ENCODE measurements at regions not wholly inside any gene's neighbourhood (a gene's known extent, or its start where the extent isn't known, plus 50 kb on each side); places are given as distances from the start of the nearest gene placed in this dataset.

GRCh38 chr9:7415836-7416235, 383.7 kb downstream of the DMAC1 start:
- Mint-ChIP-seq H3K4me1 (ENCODE audit: low read depth) (no peaks in the 10 kb centered on the region), H3K27me3 (ENCODE audit: low read depth) (no peaks in the 10 kb centered on the region), H3K9me3 (ENCODE audit: low read depth) (peaks cover 30% of the 10 kb centered on the region), H3K4me3 (ENCODE audit: unreplicated experiment) (no peak overlapping the region), H3K36me3 (ENCODE audit: low read depth) (no peaks in the 10 kb centered on the region), H3K27ac (ENCODE audit: unreplicated experiment) (no peak overlapping the region)
- TF ChIP-seq CTCF (IDR thresholded peaks at IDR 0.05): no peak
- DNase-seq (ENCODE audit: low spot score): no peak

DNA sequence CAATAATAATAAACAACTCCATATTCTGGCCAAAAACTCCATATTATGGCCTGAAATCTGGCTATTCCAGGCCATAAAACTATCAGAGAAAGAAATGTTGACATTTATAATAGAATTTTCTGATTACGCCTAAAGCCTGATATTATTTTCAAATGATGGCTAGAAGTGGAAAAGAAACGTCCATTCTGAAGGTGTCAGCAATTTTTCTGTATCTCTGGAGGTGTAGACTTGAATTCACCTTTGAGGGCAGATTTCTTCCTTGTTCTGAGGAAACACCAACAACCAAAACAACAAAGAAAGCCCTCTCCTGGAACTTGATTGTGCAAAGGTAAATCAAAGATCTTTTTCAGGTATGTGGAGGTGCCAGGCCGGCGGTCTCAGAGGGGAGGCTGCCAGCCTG, 390.7 kb downstream of the DMAC1 start:
- Mint-ChIP-seq H3K27me3 (ENCODE audit: low read depth) (peaks cover 13% of the 10 kb centered on the region), H3K27ac (ENCODE audit: unreplicated experiment) (no peak overlapping the region), H3K4me1 (ENCODE audit: low read depth) (peaks cover 6% of the 10 kb centered on the region), H3K9me3 (ENCODE audit: low read depth) (peaks cover 16% of the 10 kb centered on the region), H3K4me3 (ENCODE audit: unreplicated experiment) (no peak overlapping the region), H3K36me3 (ENCODE audit: low read depth) (no peaks in the 10 kb centered on the region)
- no peak for DNase-seq (ENCODE audit: low spot score)
- TF ChIP-seq CTCF (IDR thresholded peaks at IDR 0.05): no peak

GRCh38 chr9:7407246-7407645, 392.3 kb downstream of the DMAC1 start:
- Mint-ChIP-seq H3K27me3 (ENCODE audit: low read depth) (peaks cover 13% of the 10 kb centered on the region), H3K4me1 (ENCODE audit: low read depth) (peaks cover 6% of the 10 kb centered on the region), H3K4me3 (ENCODE audit: unreplicated experiment) (no peak overlapping the region), H3K36me3 (ENCODE audit: low read depth) (no peaks in the 10 kb centered on the region), H3K9me3 (ENCODE audit: low read depth) (peaks cover 10% of the 10 kb centered on the region), H3K27ac (ENCODE audit: unreplicated experiment) (no peak overlapping the region)
- no peak for TF ChIP-seq CTCF (IDR thresholded peaks at IDR 0.05)
- no peak for DNase-seq (ENCODE audit: low spot score)

- DNase-seq (ENCODE audit: low spot score): no peak
- Mint-ChIP-seq H3K4me3 (ENCODE audit: unreplicated experiment) (no peak overlapping the region), H3K27ac (ENCODE audit: unreplicated experiment) (no peak overlapping the region), H3K9me3 (ENCODE audit: low read depth) (peaks cover 3% of the 10 kb centered on the region), H3K36me3 (ENCODE audit: low read depth) (no peaks in the 10 kb centered on the region), H3K27me3 (ENCODE audit: low read depth) (peaks cover 16% of the 10 kb centered on the region), H3K4me1 (ENCODE audit: low read depth) (peaks cover 6% of the 10 kb centered on the region)
- no peak for TF ChIP-seq CTCF (IDR thresholded peaks at IDR 0.05)
Observed at GRCh38 chr9:7405924-7406604, 393.5 kb downstream of the DMAC1 start.

DNA sequence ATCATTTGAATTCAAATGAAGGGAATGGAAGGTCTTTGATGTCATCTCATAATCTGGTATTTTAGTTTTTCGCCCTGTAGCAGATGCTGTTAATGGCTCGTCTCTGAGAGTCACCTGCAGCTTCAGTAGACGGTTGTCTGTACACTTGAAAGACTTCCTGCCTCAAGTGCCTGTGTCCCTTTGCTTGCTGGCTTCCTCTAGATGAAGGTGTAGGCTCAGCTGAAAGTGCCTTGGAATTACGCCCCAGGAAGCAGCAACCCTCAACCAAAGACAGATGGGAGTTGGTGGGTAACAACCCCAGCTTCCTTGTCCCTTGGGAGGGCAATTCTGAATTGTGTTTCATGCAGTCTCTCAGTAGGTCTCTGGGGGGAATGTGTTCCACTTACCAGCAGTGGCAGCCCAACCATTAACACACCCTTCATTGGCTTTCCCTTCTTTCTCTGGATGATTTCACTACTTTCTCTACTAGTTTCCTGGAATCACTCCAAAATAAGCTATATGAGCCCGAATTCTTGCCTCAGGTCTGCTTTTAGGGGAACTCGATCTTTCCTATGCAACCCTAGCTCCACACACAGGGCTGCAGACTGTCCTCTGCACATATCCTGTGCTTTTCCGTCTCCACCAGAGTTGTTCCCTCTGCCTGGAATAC, 395.6 kb downstream of the DMAC1 start:
- Mint-ChIP-seq H3K36me3 (ENCODE audit: low read depth) (no peaks in the 10 kb centered on the region), H3K27ac (ENCODE audit: unreplicated experiment) (no peak overlapping the region), H3K27me3 (ENCODE audit: low read depth) (peaks cover 20% of the 10 kb centered on the region), H3K4me3 (ENCODE audit: unreplicated experiment) (no peak overlapping the region), H3K9me3 (ENCODE audit: low read depth) (peaks cover 3% of the 10 kb centered on the region), H3K4me1 (ENCODE audit: low read depth) (peaks cover 6% of the 10 kb centered on the region)
- no peak for TF ChIP-seq CTCF (IDR thresholded peaks at IDR 0.05)
- no peak for DNase-seq (ENCODE audit: low spot score)
